ENCODE measurements at regions not wholly inside any gene's neighbourhood (a gene's known extent, or its start where the extent isn't known, plus 50 kb on each side); places are given as distances from the start of the nearest gene placed in this dataset.

- H3K27ac ChIP-seq: no peak overlapping the region
- no peak overlapping the region for H3K4me3 ChIP-seq
- H3K4me1 ChIP-seq: no peaks in the 10 kb centered on the region
- peaks cover 10% of the 10 kb centered on the region for H3K9me3 ChIP-seq
- TF ChIP-seq POLR2AphosphoS5 (IDR thresholded peaks at IDR 0.05) (no peak), EP300 (IDR thresholded peaks at IDR 0.05) (no peak)
- H3K36me3 ChIP-seq: no peaks in the 10 kb centered on the region
- WGBS: 84% methylated on average over 11 of the region's 11 CpGs
- DNase-seq (ENCODE audit: low spot score in 2 of 2): no peak
- H3K27me3 ChIP-seq: no peaks in the 10 kb centered on the region
Measured at GRCh38 chr13:107882708-107883560, 332.4 kb downstream of the LIG4 start.

GRCh38 chr13:107881362-107881761 lies 334.0 kb downstream of the LIG4 start:
- WGBS: 85% methylated on average over 3 of the region's 3 CpGs
- no peak for TF ChIP-seq EP300 (IDR thresholded peaks at IDR 0.05)
- no peak for TF ChIP-seq POLR2AphosphoS5 (IDR thresholded peaks at IDR 0.05)
- TF ChIP-seq CTCF (IDR thresholded peaks at IDR 0.05): no peak
- no peak for TF ChIP-seq POLR2A (IDR thresholded peaks at IDR 0.05)

GRCh38 chr13:107874456-107874855 lies 340.9 kb downstream of the LIG4 start:
- H3K4me1 ChIP-seq: no peaks in the 10 kb centered on the region
- WGBS: 94% methylated on average over 3 of the region's 3 CpGs
- no peak for DNase-seq (ENCODE audit: low spot score in 2 of 2)
- H3K4me3 ChIP-seq: no peak overlapping the region
- TF ChIP-seq EP300 (IDR thresholded peaks at IDR 0.05): no peak
- H3K9me3 ChIP-seq: peaks cover 7% of the 10 kb centered on the region
- no peaks in the 10 kb centered on the region for H3K27me3 ChIP-seq
- no peaks in the 10 kb centered on the region for H3K36me3 ChIP-seq
- no peak overlapping the region for H3K27ac ChIP-seq

More at GRCh38 chr13:107881362-107881761, 334.0 kb downstream of the LIG4 start:
- DNase-seq (ENCODE audit: low spot score in 2 of 2): no peak
- no peaks in the 10 kb centered on the region for H3K4me1 ChIP-seq
- no peak overlapping the region for H3K27ac ChIP-seq
- no peaks in the 10 kb centered on the region for H3K27me3 ChIP-seq
- peaks cover 12% of the 10 kb centered on the region for H3K9me3 ChIP-seq
- no peaks in the 10 kb centered on the region for H3K36me3 ChIP-seq
- no peak overlapping the region for H3K4me3 ChIP-seq

- no peak overlapping the region for H3K27ac ChIP-seq
- no peaks in the 10 kb centered on the region for H3K4me1 ChIP-seq
- TF ChIP-seq CTCF (IDR thresholded peaks at IDR 0.05) (no peak), POLR2A (IDR thresholded peaks at IDR 0.05) (no peak), EP300 (IDR thresholded peaks at IDR 0.05) (no peak), POLR2AphosphoS5 (IDR thresholded peaks at IDR 0.05) (no peak)
- WGBS: 74% methylated on average over 5 of the region's 5 CpGs
- no peaks in the 10 kb centered on the region for H3K27me3 ChIP-seq
- H3K4me3 ChIP-seq: no peak overlapping the region
- no peaks in the 10 kb centered on the region for H3K36me3 ChIP-seq
- no peak for DNase-seq (ENCODE audit: low spot score in 2 of 2)
- peaks cover 7% of the 10 kb centered on the region for H3K9me3 ChIP-seq
Measured at GRCh38 chr13:107873926-107874325, 341.4 kb downstream of the LIG4 start.

- Histone ChIP-seq H3K36me3 (no peaks in the 10 kb centered on the region), H3K9me3 (no peaks in the 10 kb centered on the region), H3K27ac (no peak overlapping the region), H3K4me3 (no peak overlapping the region), H3K4me1 (peaks cover 25% of the 10 kb centered on the region), H3K27me3 (peaks cover 33% of the 10 kb centered on the region)
- DNase-seq (ENCODE audit: low spot score in 2 of 2): no peak
- TF ChIP-seq POLR2AphosphoS5 (IDR thresholded peaks at IDR 0.05) (no peak), EP300 (IDR thresholded peaks at IDR 0.05) (no peak), POLR2A (IDR thresholded peaks at IDR 0.05) (no peak), CTCF (IDR thresholded peaks at IDR 0.05) (no peak)
- WGBS: 75% methylated on average over 4 of the region's 4 CpGs
Measured at GRCh38 chr13:107870400-107870799, 344.9 kb downstream of the LIG4 start.

- Histone ChIP-seq H3K27me3 (peaks cover 36% of the 10 kb centered on the region), H3K4me1 (peaks cover 25% of the 10 kb centered on the region), H3K9me3 (no peaks in the 10 kb centered on the region), H3K4me3 (peak overlapping the region; percentile 42), H3K27ac (no peak overlapping the region), H3K36me3 (no peaks in the 10 kb centered on the region)
- DNase-seq (ENCODE audit: low spot score in 2 of 2): no peak
- TF ChIP-seq POLR2A (IDR thresholded peaks at IDR 0.05): no peak
- no peak for TF ChIP-seq EP300 (IDR thresholded peaks at IDR 0.05)
- no peak for TF ChIP-seq CTCF (IDR thresholded peaks at IDR 0.05)
- TF ChIP-seq POLR2AphosphoS5 (IDR thresholded peaks at IDR 0.05): no peak
- whole genome bisulfite sequencing: 2% methylated on average over 37 of the region's 81 CpGs
Measured at GRCh38 chr13:107867701-107868661, 347.4 kb downstream of the LIG4 start.
